BJ (cell line): ENCODE measurements at regions not wholly inside any gene's neighbourhood (a gene's known extent, or its start where the extent isn't known, plus 50 kb on each side); places are given as distances from the start of the nearest gene placed in this dataset.

Experiments
- CTCF ChIA-PET: fragments of 350-600 bp; formaldehyde crosslinking; extraction: SDS; loops from one replicate; lab custom pipeline; 2021; ENCODE audit warnings: antibody characterized with exemption, inconsistent platforms; lab: Yijun Ruan, JAX
- POLR2A ChIA-PET: fragments of 300-600 bp; sonication (Branson Sonifier 250); formaldehyde crosslinking; extraction: SDS; loops from one replicate; lab custom pipeline; 2021; ENCODE audit warnings: antibody characterized with exemption; lab: Charles Lee
- DNase-seq: peaks from one replicate; pipeline ENCODE4 v3.0.0-alpha.2; 2011; ENCODE audit warnings: low read depth
- H3K27me3 ChIP-seq: 2 replicates; pipeline ENCODE4 v1.6.0; 2011; ENCODE audit warnings: low read length; ENCODE audit not compliant: control insufficient read depth, insufficient read depth
- H3K36me3 ChIP-seq: 2 replicates; pipeline ENCODE4 v1.5.1; 2011; ENCODE audit warnings: low read length; ENCODE audit not compliant: control insufficient read depth, insufficient read depth
- H3K4me3 ChIP-seq: 2 replicates; pipeline ENCODE4 v1.5.1; 2011; ENCODE audit warnings: low read depth, mild to moderate bottlenecking, control low read depth, low read length
- TF ChIP-seq, protein P1 (sequence below): IDR thresholded peaks from 2 replicates; pipeline ENCODE4 v1.5.1; 2011; ENCODE audit warnings: low read depth, mild to moderate bottlenecking, control low read depth, inconsistent platforms, low read length, moderate library complexity; ENCODE audit not compliant: insufficient read depth

DNA sequence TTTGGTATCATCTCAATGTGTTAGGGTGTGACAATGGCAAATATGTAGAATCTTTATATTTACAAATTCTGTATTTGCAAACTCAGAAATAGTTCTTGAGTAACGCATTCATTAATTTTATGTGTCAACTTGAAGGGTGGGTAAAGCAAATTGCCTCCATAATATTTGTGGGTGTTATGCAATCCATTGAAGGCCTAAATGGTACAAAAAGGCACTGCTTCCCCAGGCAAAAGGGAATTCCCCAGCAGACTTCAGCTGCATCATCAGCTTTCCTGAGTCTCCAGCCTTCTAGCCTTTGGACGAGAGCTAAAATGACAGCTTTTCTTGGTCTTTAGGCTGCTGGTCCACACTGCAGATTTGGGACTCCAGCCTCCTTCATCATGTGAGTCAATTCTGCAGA is 292.2 kb upstream of the PCDH7 start:
- Histone ChIP-seq H3K36me3 (no peaks in the 10 kb centered on the region), H3K4me3 (no peak overlapping the region), H3K27me3 (no peaks in the 10 kb centered on the region)
- POLR2A ChIA-PET = no interaction called here
- TF ChIP-seq, protein P1, sequence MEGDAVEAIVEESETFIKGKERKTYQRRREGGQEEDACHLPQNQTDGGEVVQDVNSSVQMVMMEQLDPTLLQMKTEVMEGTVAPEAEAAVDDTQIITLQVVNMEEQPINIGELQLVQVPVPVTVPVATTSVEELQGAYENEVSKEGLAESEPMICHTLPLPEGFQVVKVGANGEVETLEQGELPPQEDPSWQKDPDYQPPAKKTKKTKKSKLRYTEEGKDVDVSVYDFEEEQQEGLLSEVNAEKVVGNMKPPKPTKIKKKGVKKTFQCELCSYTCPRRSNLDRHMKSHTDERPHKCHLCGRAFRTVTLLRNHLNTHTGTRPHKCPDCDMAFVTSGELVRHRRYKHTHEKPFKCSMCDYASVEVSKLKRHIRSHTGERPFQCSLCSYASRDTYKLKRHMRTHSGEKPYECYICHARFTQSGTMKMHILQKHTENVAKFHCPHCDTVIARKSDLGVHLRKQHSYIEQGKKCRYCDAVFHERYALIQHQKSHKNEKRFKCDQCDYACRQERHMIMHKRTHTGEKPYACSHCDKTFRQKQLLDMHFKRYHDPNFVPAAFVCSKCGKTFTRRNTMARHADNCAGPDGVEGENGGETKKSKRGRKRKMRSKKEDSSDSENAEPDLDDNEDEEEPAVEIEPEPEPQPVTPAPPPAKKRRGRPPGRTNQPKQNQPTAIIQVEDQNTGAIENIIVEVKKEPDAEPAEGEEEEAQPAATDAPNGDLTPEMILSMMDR = no peak
- CTCF ChIA-PET = no interaction called here
- DNase-seq = no peak

DNA sequence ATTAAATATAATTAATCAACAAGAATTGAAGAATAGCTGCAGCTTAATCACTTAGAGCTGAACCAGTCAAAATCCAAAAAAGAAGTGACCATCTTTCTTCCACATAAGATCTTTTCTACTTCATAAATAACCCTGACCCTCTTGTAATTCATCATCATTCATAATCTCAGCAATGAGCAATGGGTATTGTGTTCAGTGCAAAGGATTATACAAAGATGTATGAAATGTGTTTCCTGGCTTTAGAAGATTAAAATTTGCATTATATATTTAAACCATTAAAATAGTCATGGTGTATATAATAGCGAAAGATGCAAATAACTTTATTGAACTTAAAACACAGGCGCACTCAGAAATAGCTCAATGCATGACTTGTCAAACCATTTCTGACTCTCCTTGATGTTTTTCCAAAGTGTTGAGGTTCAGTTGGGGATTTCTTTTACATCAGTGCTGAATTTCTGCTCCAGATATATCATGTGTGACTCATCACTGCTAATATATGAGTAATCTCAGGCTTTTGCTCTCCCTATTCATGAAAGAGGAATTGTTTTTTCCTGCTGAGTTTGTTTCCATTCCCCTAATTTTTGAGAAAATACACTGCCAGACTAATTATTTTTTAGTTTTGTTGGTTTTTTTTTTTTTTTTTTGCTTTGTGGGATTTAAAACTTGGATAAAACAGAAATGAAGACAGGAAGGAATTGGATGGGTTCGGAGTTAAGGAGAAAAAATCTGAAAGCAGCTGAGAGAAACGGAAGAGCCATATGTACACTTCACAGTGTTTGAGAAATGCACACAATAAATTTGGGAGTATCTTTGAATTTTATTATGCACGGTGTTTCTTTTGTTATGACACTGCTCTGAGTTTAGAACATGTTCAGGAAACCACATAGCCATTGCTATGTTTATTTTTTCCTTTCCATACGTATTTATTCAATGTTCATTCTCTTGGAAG is 290.1 kb upstream of the PCDH7 start:
- CTCF ChIA-PET = no interaction called here
- POLR2A ChIA-PET = no interaction called here
- H3K4me3 ChIP-seq = no peak overlapping the region
- H3K36me3 ChIP-seq = no peaks in the 10 kb centered on the region
- H3K27me3 ChIP-seq = no peaks in the 10 kb centered on the region
- no peak for DNase-seq
- TF ChIP-seq, protein P1 = no peak

DNA sequence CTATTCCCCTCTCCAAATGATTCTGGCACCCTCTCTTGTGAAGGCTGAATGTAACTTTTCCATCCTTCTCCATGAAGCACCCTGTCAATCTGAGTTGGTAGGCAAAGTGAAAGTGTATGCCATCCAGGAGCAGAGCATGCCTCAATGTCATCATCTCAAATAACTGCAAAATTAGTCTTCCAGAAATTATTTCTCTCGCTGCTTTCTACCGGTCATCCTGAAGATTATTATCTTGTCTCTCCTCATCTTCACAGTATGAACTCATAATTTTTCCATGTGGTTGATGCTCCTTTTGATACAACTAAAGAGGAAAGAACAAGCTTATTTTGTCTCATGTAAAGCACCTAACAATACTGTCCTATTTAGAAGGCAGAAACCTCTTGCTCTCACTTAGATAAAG is 285.5 kb upstream of the PCDH7 start:
- H3K36me3 ChIP-seq = no peaks in the 10 kb centered on the region
- no peak for DNase-seq
- POLR2A ChIA-PET = no interaction called here
- TF ChIP-seq, protein P1 = no peak
- no peak overlapping the region for H3K4me3 ChIP-seq
- H3K27me3 ChIP-seq = no peaks in the 10 kb centered on the region
- CTCF ChIA-PET = no interaction called here

DNA sequence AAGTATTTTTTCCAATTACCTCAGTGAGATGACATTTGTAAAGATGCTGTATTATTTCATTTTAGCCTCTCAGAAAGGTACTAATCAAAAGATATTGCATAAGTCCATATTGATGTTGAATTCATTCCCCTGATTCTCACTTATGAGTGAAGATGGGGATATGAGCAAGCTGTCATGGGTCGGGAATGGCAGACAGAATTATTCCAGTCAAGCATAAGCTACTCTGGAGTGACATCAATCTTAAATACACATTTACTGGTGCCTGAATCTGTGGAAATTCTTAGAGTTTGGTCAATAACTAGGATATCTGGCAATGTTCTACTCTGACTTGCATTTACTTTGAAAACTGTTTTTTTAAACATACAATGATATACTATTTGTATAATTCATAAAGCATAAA is 283.8 kb upstream of the PCDH7 start:
- TF ChIP-seq, protein P1 = no peak
- Histone ChIP-seq H3K36me3 (no peaks in the 10 kb centered on the region), H3K4me3 (no peak overlapping the region), H3K27me3 (no peaks in the 10 kb centered on the region)
- DNase-seq = no peak
- POLR2A ChIA-PET = no interaction called here
- CTCF ChIA-PET = no interaction called here

DNA sequence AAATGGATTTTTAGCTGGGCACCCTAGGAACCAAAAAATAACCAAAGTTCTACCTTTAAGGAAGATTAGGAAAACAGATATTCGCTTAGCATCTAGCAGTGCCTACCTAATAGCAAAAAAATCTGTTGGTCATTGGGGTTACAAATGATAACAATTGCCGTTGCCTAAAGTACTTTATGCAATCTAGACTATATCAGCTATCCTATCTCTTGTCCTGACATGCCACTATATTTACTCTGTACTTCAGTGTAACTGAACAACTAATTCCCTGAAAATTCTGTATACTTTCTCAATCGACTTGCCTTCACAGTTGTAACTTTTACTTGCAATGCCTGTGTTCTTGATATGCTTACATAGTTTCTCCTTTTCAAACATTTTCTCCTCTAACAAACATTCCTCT is 282.9 kb upstream of the PCDH7 start:
- TF ChIP-seq, protein P1 = no peak
- no peak overlapping the region for H3K4me3 ChIP-seq
- no peak for DNase-seq
- POLR2A ChIA-PET = no interaction called here
- CTCF ChIA-PET = no interaction called here
- no peaks in the 10 kb centered on the region for H3K27me3 ChIP-seq
- no peaks in the 10 kb centered on the region for H3K36me3 ChIP-seq
